Pons (tissue), 1 donor: ENCODE measurements at regions not wholly inside any gene's neighbourhood (a gene's known extent, or its start where the extent isn't known, plus 50 kb on each side); places are given as distances from the start of the nearest gene placed in this dataset.

Source experiments
- DNase-seq: peaks from one replicate; pipeline ENCODE4 v3.0.0-alpha.2; 2016; ENCODE audit warnings: low spot score

DNA sequence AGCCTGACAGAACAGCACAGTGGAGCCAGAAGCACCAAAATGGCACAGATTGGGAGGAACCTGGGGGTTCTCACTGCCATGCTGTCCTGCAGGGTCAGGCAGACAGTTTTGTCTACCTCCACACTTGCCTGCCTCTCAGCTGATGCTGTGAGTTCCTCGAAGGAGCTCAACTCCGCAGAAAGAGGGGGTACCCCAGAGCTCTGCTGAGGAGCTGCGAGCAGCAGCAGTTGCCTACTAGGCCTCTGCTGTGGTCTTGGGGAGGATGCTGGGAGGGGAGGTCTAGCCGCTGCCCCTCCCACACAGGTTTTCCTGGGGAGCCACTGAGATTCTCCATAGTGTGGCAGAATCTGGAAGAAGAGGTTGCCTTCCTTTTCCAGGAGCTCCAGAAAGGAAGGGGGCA, 192.5 kb downstream of the FOXD2 start:
- DNase-seq = no peak

DNA sequence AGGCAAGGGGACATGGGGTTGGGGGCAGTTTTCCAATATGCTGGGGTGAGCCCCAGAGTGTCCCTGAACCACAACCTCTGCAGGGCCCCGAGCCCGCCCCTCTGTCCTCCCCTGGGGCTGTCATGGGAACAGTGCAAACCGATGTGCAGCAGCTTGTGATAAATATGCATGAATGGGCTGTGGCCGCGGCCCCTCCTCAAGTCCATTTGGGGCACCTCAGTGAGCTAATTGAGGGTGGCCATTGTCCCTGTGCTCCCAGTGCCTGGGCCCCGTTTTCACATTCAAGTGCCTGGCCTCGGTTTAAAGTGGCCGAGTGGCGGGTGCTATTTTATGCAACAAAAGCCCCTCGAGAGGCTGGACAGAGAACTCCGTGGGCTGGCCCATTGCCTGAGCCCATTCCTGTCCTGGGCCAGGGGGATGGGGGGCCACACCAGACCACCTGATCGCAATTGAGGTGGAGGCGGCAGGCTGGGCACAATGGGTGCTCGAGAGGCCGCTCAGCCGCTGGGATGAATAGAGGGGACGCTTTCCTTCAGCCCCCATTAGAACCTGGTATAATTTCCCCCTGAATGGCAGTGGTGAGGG, 193.7 kb downstream of the FOXD2 start:
- DNase-seq = no peak

DNA sequence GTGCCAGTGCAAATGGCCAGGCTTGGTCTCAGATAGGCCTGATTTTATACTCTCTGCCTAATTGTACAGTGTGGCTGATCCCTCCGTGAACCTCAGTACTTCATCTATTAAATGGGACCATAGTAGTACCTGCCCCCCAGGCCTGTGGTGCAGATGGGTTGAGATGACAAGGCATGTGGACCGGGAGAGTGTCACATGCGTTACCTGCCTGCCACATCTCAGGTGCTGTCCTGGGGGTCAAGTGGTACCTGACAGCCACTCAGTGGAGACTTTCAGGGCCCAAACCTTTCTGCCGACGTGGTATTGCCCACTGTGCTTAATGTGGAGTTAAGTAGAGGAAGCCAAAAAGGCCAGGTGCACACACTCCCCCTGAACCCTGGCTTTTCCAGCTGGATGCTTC, 197.3 kb downstream of the FOXD2 start:
- DNase-seq = no peak

DNA sequence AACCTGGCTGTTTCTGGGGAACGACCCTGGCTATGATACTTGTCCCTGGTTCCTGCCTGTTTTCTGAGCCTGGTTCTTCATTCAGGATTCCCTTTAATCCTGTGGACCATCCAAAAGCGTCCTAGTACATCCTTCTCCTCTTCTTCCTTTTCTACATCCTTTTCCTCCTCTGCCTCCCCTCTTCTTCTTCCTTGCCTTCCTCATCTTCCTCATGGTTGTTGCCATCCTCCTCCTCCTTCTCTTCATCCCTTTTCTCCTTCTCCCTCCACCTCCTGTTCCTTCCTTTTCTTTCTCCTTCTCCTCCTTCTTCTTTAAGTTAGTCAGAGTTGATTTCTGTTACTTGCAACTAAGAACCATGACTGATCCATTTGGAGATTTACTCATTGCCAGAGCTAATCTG, 197.8 kb downstream of the FOXD2 start:
- no peak for DNase-seq

DNA sequence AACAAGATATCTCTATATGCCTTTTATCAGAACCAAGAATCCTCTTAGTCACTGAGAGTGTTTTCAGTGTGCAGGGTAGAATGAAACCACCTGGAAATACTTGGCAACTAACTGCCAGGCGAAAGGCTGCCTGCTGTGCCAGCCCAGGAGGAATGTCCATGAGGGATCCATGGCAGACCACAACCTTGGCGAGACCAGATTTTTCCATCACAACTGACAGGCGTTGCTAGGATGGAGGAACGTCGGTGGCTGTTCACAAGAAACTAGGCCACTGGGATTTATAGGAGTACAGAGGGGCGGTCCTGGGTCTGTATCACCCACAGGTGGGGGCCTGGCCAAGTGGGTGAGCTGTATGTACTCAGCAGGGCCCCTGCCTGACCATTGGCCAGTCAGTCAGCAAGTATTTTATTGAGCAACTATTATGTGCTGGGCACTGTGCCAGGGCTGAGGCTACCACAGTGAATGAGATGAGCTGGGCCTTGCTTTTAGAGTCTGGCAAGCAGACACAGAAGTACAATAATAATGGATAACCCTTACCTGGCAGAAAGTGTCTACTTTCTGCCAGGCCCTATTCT, 199.4 kb downstream of the FOXD2 start:
- DNase-seq = no peak

DNA sequence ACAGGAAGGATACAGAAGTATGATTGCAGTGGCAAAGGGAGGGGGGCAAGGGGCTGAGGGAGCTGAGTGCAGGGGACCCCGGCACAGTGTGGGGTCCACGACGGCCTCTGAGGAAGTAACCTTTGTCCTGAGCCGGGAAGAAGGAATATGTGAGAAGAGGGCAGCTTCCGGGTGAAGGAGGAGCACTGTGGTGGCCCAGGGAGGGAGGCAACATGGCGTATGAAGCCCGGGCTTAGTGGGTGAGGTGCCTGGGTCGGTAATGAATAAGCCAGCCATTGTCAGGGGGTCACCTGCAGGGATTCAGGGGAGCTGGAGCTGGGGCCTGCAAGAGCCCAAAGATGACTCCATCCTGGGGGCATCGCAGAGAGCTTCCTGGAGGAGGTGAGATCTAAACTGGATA, 200.4 kb downstream of the FOXD2 start:
- no peak for DNase-seq

DNA sequence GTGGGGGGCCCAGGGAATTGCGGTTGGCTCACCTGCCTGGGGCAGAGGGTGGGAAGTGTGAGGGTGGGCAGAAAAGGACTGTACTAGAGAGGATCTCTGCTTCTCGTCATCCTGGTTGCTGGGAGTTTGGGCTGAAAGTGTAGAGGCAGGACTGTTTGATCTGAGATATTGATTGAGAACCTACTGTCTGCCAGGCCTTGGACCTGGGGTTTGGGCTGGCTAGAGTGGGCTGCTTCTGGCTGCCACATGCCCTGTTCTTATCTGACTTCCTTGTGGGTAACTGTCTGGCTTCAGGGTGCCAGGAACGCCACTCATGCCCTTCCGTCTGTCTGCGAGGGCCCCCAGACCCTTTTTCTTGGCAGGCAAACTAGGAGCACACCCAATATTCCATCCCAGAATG, 200.9 kb downstream of the FOXD2 start:
- DNase-seq = no peak

DNA sequence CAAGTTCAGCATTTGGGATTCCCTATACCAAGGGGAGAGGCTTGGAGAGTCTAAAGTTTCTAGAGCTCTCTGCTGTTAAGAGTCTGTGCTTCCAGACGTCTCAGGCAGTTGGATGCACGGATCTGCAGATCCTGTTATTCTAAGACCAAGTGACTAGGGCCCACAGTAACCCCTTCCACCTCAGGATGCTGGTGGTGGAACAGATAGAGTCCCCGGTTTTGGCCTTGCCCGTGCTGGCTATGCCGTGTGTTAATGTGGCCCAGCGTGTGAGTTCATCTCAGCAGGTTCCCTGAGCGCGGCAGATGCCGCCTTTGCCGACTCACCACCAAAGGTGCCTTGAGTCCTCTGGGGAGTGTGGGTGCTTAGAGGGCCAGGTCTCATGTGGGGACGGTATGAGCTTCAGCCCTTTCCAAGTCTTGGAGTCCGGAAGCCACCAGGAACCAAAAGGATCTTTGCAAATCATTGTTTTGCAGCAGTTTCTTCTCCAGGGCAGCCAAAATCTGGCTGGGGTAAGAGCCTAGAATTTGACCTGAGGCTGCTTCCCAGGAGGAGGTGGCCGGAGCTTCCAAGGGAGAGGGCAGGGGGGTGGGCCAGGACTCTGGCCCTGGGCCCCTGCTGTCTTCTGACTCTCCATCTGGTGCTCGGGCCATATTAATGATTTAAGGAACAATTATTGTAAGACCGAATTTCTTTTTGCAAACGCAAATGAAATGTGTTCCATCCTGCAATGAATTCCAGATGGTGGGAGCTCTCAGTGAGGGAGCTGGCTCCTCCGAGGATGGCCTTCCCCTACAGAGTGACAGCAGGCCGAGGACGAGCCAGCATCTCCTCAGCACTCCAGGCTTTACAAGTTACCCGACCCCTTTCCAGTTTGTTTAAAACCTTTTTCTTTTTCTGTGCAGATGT, 205.7 kb downstream of the FOXD2 start:
- no peak for DNase-seq

DNA sequence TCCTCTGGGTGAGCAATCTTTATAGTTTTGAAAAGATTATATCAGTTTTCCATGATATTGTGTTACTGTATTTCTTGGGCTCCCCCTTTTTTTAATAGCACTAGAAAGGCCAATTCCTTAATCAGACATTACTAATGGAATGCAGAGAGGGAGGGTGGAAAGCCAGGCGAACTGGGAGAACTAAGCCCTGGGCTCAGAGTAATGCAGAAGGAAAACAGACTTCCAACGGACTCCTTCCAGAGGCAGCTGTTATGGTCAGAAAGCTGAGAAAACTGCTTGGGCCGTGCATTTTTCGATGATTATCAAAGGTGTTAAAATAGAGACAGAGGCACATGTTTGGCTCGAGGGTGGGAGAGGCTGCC, 206.3 kb downstream of the FOXD2 start:
- no peak for DNase-seq

DNA sequence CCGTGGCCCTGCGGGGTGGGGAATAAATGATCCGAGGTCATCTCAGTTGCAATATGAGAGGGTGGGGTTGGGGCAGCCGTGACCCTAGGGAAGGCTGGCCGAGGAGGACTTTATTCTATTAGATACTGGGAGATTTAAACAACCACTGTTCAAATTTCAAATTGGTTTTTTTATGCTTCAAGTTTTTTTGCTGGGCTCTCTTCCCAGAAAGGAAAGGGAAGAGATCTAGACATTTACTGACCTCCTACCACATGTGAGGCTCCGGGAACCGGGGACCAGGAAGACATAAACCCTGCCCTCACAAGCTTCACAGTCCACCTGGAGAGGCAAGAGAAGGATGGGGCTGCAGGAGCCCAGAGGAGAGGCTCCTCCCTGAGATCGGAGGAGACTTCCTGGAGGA, 207.3 kb downstream of the FOXD2 start:
- DNase-seq = no peak

DNA sequence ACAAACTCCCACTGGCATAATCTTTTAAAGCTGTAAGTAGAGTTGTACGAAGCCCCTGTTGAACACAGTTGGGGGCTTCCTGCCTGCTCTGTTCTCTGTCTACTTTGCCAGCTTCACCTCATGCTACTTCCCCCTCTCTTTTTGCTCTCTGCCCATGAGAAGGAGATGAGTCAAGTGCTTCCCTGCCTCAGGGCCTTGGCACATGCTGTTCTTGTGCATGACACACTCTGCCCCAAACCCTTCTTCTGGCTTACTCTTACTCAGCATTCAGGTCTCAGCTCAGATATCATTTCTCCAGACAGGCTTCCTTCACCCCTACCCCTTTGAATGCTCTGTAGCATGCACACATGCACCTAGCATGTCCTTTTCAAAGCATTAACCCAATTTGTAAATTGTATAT, 208.8 kb downstream of the FOXD2 start:
- no peak for DNase-seq

DNA sequence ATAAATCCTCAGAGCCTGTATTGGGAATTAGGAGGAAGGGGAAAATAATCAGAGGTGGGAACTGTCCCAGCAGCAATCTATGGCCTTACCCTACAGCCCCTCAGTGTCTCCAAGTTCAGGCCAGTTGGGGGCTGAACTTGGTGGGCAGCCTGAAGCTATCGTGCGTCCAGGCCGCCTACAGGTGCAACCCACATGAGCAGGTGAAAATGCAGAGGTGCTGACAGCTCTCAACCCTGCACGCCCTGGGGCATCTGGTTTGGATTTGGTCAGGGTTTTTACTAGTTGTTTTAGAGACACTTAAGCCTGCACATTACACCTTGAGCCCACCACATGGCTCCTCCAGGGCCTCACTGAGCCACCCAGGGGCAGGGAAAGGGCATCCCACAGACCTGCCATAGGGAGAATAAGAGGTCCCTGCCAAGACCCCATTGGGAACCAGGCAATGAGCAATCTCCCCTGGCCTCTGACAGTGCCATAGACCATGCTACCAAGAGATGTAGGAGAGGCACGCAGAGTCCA, 209.5 kb downstream of the FOXD2 start:
- no peak for DNase-seq

DNA sequence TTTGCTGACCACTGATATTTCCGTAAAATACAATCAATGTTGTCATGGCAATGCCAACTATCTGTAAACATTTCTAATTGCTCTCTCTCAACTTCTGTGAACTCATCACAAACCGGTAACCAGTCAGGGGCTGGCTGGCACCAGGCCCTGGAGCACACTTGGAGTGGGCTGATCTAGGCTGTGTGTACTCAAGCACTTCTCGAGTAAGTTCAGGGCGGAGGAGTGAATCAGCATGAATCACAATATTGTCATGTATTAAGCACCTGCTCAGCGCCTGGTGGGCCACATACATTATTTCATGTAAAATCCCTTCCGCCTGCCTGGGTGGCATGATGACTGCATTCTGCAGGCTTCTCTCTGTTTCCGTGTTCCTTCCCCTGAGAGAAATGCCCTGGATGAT, 212.4 kb downstream of the FOXD2 start:
- no peak for DNase-seq

DNA sequence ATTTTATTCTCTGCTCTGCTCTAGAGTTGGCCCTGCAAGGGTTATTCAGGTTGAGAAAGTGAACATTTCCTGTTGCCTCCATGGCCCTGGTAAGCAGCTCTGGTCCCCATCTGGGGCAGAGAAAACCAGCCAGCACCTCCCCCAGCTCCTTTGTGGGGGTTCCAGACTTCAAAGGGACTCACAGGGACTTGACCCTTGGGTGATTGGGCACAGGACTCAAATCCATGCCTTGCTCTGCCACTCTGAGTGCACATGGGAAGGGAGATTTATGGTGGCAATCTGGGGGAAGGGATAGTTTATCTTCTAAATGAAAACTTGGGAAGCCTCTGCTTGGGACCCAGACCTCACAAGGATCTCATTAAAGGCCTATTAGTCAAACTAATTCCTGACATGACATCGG, 212.8 kb downstream of the FOXD2 start:
- no peak for DNase-seq

DNA sequence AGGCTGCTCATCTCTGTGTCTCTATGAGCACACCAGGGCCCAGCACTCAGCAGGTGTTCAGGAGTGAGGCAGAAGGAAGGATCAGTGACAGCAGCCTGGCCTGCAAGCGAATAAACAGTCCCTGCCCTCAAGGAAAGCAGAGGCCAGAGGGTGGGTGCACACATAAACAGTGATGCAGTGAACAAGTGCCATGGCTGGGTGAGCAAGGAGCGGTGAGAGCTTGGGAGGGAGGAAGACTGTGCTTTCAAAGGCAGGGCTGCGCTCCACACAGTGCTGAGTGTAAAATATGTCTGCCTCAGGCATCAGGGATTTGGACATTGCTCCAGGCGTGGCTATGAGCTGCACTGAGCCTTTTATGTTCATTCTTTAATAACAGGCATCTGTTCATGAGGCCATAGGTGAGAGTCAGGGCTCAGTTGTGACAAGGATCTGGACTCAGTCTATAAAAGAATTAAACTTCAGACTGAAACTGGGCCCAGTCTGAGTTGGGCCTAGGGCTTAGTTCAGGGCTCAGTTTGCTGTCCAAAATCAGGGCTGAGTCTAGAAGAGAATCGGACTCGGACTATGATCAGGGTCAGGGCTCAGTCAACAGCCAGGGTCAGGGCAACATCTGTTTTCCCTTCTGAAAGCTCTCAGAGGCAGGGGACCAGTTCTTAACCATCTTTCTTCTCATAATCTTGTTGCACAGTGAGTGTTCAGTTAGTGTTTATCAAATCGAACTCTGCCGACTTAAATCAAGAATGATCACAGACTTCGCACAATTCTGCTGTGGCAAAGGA, 213.7 kb downstream of the FOXD2 start:
- DNase-seq = no peak

DNA sequence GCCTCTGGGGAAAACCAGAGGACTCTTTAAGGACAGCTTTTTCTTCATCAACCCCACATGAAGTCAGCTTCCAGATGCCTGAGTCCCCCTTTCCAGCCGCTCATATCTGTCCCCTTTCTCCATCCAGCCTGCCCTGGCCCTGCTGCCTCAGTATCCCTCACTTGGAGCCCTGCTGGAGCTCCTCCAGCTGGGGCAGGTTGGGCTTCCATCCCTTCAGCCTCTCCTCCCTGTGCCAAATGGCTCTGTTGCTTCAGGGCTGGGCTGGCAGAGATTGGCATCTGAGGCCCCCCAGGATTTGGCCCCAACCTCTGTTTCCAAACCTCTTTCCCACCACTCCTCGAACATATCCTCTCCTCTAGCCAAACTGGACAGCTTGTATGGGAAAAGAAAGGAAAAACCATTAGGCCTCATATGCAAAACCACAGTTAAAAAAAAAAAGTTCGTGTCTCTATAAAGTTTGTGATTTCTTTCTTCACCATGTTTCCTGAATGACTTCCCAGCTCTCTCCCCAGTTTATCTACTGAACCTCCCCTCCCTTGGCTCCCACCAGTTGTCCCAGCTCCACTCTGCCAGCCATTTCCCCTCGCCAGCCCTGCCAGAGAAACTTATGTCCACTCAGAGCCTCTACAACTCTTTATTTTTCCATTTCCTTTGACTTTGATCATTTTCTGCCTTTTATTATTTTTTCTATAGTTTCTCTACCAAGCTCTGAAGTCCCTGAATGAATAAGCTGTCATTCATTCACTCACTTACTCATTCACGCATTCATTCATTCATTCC, 217.9 kb downstream of the FOXD2 start:
- no peak for DNase-seq

DNA sequence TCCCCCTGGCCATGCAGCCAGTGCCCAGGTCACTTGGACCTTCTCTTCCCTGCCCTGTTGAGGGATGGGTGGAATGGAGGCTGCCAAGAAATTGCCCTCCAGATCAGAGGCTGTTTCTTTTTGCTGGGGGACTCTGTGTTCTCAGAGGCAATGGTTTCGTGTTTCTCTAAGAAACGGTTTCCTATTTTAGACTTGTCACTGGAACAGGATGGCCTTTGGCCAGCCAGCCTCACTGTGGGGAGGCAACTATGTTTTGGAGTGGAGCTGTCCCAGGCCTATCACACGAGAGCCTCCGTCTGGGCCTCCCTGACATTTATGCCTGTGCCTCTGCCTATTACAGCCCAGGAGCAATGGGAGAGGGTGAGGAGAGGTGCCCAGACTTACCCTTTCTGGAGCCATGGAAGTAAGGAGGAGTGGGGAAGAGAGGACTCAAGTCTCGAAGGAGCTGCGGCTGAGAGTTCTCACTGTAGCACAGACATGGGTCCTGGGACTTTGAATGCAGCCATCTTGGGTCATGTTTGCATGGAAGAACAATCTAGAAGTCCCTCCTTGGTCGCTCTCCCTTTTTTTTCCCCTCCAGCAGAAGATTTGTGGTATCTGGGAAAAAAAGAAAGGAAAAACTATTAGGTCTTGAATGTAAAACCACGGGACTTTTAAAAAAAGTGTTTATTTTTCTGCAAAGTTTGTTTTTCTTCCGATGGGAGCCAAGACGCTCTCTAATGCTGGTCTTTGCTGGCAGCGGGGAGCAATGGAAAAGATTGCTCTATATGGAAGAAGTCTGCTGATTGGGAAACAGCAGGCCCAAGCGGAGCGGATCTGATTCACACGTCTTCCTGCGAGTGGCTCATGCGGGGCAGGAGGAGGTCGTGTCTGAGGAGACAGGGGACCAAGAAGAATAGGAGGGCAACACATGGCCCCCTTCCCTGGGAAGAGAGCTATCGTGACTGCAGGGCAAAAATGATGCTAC, 219.2 kb downstream of the FOXD2 start:
- peak; percentile 10 for DNase-seq

DNA sequence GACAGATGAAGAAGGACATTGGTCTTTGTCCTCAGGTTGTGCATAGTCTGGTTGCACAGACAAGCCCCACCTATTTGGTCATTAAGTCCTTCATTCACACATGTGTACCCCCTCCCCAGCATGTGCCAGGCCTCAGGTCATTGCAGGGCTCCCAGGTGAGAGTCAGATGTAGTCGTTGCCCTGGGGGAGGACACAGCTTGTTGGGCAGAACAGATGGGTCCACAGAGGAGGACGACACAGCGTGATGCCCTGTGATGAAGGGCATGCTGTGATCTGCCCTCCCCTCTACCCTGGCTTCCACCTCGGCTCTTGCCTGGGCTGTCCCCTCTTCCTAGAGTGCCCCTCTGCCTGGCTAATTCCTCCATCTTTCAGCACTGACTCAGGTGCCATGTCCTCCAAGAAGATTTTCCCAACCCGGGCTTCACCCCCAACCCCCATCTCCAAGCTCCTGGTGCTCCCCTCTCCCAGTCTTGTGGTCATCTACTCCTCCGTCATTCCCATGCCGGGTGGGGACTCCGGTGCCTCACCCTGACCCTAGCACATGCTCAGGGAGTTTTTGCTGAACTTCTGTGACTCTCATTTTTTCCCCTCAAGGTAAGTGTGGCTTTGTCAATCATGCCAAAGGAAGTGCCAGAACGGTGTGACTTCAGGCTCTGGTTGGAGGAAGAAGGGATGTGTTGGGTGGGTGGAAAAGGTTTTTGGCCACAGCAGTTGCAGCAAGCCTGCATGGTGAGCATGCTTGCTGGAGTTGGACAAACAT, 220.5 kb downstream of the FOXD2 start:
- DNase-seq = no peak

DNA sequence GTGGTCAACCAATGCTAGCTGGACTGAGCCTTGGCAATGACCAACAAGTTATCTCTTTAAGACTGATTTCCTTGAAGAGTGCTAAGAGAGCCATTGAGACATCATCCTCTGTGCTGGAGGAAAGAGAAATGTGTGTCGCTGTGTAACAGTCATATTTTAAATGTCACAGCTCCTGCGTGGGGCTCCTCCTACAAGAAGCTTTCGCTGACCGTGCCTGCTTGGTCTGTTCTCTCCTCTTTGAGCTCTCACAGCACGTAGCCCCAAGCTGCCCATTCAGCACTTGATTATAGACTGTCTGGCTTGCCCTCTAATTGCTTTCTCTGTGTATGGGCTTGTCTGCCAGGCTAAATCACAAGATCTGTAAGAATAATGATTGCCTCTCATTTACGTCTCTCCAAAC, 221.3 kb downstream of the FOXD2 start:
- DNase-seq = peak; percentile 10

DNA sequence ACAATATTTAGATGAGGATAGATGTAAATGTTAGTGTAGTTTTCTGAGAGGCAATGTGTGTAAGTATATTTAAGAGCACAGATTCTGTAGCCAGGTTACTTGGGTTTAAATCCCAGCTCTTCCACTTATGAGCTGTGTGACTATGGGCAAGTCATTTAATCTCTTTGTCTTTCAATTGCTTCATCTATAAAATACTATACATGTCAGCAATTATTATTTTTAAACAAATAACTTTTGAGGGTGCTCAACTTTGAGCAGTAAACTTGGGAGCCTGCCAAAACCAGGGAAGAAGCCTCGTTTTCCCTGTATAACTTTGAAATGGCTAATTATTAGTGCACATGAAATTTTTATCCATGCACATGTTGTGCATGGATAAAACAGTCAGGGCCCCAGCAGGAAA, 222.8 kb downstream of the FOXD2 start:
- no peak for DNase-seq
